Smooth muscle cell of the brain vasculature (primary cell): ENCODE measurements at regions not wholly inside any gene's neighbourhood (a gene's known extent, or its start where the extent isn't known, plus 50 kb on each side); places are given as distances from the start of the nearest gene placed in this dataset.
"Not testable (repeated sequence)": the region's sequence is repeated elsewhere in the genome, so short reads cannot be mapped to it uniquely, and the experiment has no call there.

Source experiments
- DNase-seq: peaks from one replicate; pipeline ENCODE4 v3.0.0-alpha.2; 2012; ENCODE audit warnings: low read depth, low spot score

GRCh38 chr3:166362698-166363097, 525.5 kb upstream of the BCHE start:
- no peak for DNase-seq

- DNase-seq: no peak
Measured at GRCh38 chr3:166360720-166361119, 523.5 kb upstream of the BCHE start.

DNA sequence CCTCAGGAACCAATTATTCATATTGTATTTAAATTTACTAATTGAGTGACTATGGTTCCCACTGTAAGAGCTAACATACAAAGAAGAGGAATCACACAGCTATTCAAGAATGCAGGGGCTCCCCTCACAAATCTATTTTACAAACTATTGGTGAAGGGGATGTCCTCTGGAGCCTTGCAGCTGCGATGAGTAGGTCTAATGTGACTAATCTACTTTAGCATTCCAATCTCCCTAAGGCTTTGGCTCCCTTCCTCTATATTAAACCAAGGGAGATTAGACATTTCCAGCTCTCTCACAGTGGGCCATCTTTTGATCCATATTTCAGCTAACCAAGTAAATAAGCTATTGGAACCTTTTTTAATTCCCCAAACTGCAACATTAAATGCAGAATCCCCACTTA, 514.2 kb upstream of the BCHE start:
- DNase-seq: no peak

- no peak for DNase-seq
Measured at GRCh38 chr3:166340604-166341266, 503.5 kb upstream of the BCHE start.

- DNase-seq: no peak
Measured at GRCh38 chr3:166324401-166324800, 487.2 kb upstream of the BCHE start.

GRCh38 chr3:166322391-166322790, 485.2 kb upstream of the BCHE start:
- no peak for DNase-seq

- no peak for DNase-seq
Measured at GRCh38 chr3:166307756-166308350, 470.6 kb upstream of the BCHE start.

DNA sequence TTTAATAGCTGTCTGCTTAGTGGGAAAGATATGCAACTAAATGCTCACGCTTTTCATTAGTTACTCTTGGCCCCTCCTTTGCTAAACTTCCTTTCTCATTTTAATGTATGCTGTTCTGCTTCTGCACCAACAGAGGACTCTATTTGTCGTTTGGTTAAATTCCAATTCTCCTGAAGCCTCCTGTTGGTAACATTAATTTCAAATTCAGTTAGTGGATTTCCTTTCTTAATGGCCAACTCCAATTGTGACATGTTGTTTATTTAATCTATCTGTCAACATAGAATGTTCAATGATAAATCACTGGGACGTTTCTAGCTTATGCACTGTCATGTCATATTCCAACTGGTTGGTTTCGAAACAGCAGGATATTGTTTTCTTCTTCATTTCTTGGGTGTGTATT, 467.4 kb upstream of the BCHE start:
- DNase-seq: no peak

- no peak for DNase-seq
Measured at GRCh38 chr3:166303681-166304080, 466.5 kb upstream of the BCHE start.

GRCh38 chr3:166302331-166302730, 465.1 kb upstream of the BCHE start:
- no peak for DNase-seq

DNA sequence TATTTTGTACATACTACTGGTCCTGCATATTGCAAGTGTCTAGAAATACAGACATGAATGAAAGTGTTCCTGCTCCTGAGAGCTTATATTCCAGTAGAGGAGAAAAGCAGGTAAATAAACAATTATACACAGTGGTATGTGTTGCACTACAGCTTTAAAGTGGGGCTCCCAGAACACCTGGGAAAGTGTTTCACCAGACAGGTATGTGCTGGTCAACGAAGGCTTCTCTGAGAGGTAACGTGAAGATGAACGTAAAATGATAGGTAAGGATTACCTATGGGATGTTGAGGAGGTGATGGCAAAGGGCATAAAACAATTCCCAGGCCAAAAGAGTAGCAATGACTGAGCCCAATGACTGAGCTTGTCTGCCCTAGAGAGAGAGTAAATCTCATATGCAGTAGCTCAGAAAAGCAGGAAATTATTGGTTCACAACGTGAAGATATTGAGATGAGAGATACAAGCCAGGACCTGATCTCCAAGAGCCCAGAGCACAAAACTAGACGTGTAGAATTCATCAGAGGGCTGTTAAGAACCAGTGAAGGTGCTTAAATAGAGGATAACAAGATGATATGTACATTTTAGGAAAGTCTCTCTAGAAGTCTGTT, 459.1 kb upstream of the BCHE start:
- DNase-seq: no peak

DNA sequence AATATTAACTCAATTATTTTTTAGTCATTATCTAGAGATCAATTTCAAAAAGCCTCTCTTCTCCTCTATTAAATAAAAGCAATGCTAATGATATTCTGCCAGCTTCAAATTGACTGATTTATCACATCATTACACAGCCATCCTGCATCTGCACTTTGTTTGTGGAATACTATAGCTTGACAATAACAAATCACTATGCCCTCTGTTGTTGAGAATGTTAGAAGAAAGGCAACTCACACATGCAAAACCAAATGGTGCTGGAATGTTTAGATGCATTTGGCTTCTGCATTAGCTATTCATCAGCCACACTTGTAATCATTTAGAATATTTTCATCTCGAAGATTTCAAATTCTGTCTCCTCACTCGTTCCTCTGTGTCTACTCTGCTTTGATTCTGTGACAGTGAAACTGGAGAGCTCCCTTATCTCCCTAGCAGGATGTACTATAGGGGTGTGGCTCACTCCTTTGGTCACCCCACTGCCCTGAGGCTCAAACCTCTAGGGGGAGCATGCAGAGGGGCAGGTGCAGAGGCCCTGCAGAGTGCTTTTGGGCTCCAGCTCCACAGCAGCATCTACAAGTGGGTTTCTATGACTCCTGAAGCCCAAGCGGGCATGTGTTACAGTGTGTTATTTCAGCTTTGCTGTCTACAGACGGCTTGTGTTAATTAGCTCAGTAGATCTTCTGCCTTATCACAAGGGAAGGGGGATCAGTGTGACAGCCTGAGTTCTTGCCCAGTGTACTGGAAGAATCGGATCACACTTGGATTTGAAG, 454.1 kb upstream of the BCHE start:
- no peak for DNase-seq

DNA sequence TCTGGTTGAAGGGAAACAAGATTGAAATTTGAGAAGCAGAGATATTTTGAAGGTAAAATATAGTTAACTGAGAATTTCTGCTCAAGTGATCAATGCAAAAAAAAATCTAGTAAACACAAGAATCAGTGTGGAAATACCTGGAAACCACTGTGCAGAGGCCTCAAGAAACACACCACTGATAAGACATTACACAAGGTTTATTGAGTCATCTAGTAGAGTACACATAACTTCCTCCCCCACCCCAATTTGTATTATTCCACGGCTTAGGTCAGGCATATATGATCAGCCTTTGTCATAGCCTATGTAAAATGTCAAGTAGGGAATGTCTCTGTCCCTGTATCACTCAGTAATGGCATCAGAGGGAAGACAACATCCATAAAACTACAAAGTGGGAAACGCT, 447.8 kb upstream of the BCHE start:
- no peak for DNase-seq

- DNase-seq: no peak
Measured at GRCh38 chr3:166283840-166284239, 446.6 kb upstream of the BCHE start.

DNA sequence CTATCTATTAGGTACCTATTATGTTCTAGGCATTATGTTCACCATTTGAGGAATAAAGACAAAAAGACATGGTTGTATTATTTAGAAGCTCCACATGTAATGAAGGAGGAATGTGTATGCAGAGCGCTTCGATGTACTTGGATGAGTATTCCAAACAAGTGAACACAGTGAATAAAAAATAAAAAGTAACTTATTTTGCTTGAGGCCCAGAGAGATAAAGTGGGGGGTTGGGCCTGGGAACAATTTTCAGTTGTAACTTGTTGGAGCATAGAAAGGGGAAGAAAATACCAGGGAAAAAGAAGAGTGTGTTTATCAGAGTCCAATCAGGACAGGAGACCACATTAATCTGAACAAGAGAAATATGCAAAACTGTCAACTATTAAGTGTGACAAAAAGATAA, 445.7 kb upstream of the BCHE start:
- no peak for DNase-seq

DNA sequence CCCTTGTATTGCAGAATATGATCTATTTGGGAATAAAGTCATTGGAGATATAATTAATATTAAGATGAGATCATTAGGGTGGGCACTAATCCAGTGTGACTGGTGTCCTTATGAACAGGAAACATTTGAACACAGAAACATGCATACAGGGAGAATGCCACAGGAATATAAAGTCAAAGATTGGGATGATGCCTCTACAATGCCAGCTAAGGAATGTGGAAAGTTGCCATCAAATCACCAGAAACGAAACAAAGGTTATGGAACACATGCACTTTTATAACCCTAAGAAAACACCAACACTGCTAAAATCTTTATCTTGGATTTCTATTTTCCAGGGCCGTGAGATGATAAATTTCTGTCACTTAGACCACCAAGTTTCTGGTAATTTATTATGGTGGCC, 442.4 kb upstream of the BCHE start:
- no peak for DNase-seq

DNA sequence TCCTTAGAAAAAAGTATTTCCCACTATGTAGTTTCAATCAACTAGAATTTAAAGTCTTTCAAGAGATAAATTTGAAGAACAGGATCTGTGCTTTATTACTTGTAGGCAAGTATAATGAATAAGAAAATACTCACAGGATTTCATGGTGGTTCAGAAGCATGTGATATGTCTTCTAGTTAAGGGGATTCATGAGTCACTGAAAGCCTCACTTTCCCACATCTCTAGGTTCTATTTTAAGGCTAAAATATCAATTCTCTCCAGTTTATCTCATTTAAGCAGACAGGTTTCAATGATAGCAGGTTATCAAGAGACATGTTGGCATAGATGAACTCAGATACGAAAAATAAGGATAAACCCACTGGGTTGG, 437.8 kb upstream of the BCHE start:
- no peak for DNase-seq

DNA sequence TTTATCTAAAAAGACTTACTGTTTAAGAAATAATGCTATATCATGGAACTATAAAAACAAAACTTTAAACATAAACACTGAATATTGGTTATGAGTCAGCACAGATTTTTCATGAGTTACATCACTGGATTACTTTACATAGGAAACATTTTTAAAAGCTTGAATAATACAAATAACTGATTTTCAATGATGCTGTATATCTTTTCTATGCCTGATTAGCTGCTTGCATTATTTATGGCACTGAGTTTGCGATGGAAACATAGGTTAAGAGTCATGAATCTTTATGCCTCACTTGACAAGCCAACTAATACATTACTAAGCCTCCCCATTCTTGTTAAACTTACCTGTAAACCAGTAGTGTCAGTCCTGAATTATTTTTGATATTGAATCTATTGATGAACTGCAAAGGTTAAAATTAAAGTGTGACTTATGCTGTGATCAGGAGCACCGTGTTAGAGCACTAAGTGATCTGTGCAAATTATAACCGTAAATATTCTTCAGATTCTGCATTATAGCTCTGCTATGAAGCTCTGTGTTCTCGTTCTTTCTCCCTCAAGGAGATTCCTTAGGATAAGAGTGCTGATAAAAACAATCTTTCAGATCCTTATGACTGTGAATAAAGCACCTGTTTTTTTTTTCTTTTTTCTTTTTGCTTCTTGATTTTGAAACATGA, 437.3 kb upstream of the BCHE start:
- no peak for DNase-seq

DNA sequence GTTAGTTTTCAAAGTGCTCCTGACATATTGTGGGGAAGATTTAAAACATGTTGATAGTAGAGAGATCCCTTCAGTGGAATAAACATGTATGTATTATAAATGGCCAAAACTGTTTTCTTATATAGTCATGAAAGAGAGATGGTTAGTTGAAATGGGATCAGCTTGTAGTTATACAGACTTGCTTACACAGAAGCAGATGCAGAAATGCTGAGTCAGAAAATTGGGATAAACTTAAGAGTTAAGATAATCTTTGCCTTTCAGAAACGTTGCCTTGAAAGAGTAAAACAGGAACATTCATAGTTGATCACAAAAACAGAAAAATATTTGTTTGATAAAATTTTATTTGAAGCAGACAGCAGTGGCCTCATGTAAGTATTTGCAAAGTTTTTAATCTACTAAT, 433.2 kb upstream of the BCHE start:
- DNase-seq: no peak

DNA sequence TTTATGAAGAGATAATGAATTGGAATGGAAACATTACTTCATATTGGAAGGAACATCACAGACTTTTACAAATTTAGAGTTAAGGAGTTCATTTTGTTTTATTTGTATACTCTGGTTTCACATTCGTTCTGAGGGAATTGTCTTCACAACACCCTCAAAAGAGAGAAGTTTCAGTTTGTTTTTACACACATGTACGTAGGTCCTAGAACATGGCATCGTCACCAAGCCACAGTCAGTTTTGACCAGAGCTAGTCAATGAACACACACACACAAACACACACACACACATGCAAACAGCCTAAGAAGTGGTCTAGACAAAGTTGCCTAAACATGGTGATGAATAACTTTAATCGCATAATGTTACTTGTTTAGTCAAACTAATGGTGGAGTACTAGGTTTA, 427.9 kb upstream of the BCHE start:
- DNase-seq: no peak

GRCh38 chr3:166263460-166263859, 426.2 kb upstream of the BCHE start:
- no peak for DNase-seq

- DNase-seq: not testable (repeated sequence)
Measured at GRCh38 chr3:166258293-166258850, 421.1 kb upstream of the BCHE start.
